GM21786 (cell line): ENCODE measurements at regions not wholly inside any gene's neighbourhood (a gene's known extent, or its start where the extent isn't known, plus 50 kb on each side); places are given as distances from the start of the nearest gene placed in this dataset.
"Not testable (repeated sequence)": the region's sequence is repeated elsewhere in the genome, so short reads cannot be mapped to it uniquely, and the experiment has no call there.

ENCODE experiments used
- ATAC-seq: cut with Tn5 transposase; IDR thresholded peaks from one replicate; pipeline ENCODE4 v1.9.1; 2021; ENCODE audit not compliant: unreplicated experiment

GRCh38 chr4:91653067-91653466 is 650.7 kb upstream of the GRID2 start:
- no peak for ATAC-seq

GRCh38 chr4:91681091-91681490 is 622.7 kb upstream of the GRID2 start:
- ATAC-seq: no peak

- ATAC-seq: no peak
These were observed 622.2 kb upstream of the GRID2 start for GRCh38 chr4:91681544-91681943.

- no peak for ATAC-seq
These were observed 618.8 kb upstream of the GRID2 start for GRCh38 chr4:91684955-91685354.

GRCh38 chr4:91688413-91688812 is 615.4 kb upstream of the GRID2 start:
- ATAC-seq: no peak

- ATAC-seq: not testable (repeated sequence)
These were observed 604.1 kb upstream of the GRID2 start for GRCh38 chr4:91699691-91700090.

GRCh38 chr4:91729851-91730250 is 573.9 kb upstream of the GRID2 start:
- ATAC-seq: no peak

GRCh38 chr4:91734682-91735081 is 569.1 kb upstream of the GRID2 start:
- no peak for ATAC-seq

GRCh38 chr4:91738831-91739230 is 564.9 kb upstream of the GRID2 start:
- not testable (repeated sequence) for ATAC-seq

- no peak for ATAC-seq
These were observed 557.2 kb upstream of the GRID2 start for GRCh38 chr4:91746551-91746950.

- ATAC-seq: no peak
These were observed 551.8 kb upstream of the GRID2 start for GRCh38 chr4:91751961-91752360.

- no peak for ATAC-seq
These were observed 549.0 kb upstream of the GRID2 start for GRCh38 chr4:91754716-91755115.

- no peak for ATAC-seq
These were observed 545.3 kb upstream of the GRID2 start for GRCh38 chr4:91758487-91758886.

- ATAC-seq: no peak
These were observed 539.7 kb upstream of the GRID2 start for GRCh38 chr4:91764085-91764484.

GRCh38 chr4:91769912-91770311 is 533.9 kb upstream of the GRID2 start:
- no peak for ATAC-seq

GRCh38 chr4:91791631-91792030 is 512.1 kb upstream of the GRID2 start:
- not testable (repeated sequence) for ATAC-seq

- no peak for ATAC-seq
These were observed 507.8 kb upstream of the GRID2 start for GRCh38 chr4:91795947-91796346.

- no peak for ATAC-seq
These were observed 491.4 kb upstream of the GRID2 start for GRCh38 chr4:91812319-91812718.

- ATAC-seq: no peak
These were observed 479.0 kb upstream of the GRID2 start for GRCh38 chr4:91824773-91825172.

- no peak for ATAC-seq
These were observed 477.6 kb upstream of the GRID2 start for GRCh38 chr4:91826186-91826585.

GRCh38 chr4:91827914-91828313 is 475.9 kb upstream of the GRID2 start:
- ATAC-seq: no peak

GRCh38 chr4:91829531-91829930 is 474.2 kb upstream of the GRID2 start:
- ATAC-seq: no peak

- ATAC-seq: no peak
These were observed 472.9 kb upstream of the GRID2 start for GRCh38 chr4:91830681-91831395.
